DMS114 treated with DMSO at 0.1 percent for 48 hours (cell line): ENCODE measurements at regions not wholly inside any gene's neighbourhood (a gene's known extent, or its start where the extent isn't known, plus 50 kb on each side); places are given as distances from the start of the nearest gene placed in this dataset.
"Not testable (repeated sequence)": the region's sequence is repeated elsewhere in the genome, so short reads cannot be mapped to it uniquely, and the experiment has no call there.

Source experiments
- DNase-seq: peaks from one replicate; lab custom pipeline; 2025; ENCODE audit not compliant: unreplicated experiment; lab: John Stamatoyannopoulos, UW

DNA sequence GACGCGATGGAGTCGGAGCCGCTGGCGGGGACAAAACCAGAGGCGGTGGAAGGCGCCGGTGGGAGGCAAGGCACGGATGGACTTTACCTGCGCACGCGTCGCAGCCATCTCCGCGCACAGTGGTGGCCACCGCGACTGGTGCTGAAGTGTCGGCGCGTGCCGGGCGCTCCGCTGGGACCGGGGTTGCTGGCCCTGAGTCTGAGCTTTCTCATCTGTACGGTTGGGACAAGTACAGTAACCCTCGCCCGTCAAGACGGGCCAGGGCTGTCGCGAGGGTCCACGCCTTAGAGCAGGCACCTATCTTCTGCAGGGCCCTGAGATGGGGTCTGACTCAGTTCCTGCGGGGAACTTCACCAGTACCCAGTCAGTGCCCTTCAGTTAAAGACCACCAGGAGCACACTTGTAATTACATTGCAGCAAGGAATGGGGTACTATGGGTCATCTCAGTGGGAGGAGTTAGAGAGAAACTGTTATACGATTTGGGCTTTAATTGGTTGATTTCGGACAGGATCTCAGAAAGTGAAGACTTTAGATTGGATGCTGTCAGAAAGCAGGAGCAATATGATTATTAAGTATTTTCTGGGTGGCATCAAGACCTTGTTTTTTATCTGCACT, 385.6 kb downstream of the SPATA31A6 start:
- DNase-seq, result not testable (repeated sequence)

DNA sequence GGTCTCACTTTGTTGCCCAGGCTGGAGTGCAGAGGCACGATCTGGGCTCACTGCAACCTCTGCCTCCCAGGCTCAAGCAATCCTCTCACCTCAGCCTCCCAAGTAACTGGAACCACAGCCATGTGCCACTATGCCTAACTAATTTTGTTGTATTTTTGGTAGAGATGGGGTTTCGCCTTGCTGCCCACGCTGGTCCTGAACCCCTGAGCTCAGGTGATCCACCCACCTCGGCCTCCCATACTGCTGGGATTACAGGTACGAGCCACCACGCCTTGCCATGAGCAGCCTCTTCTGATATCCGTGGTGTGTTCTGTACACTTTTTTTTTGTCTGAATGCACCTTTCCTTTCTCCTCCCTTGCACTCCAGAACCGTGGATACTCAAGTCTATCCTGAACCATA, 394.4 kb downstream of the SPATA31A6 start:
- DNase-seq, result not testable (repeated sequence)
